ENCODE measurements at regions not wholly inside any gene's neighbourhood (a gene's known extent, or its start where the extent isn't known, plus 50 kb on each side); places are given as distances from the start of the nearest gene placed in this dataset.

DNA sequence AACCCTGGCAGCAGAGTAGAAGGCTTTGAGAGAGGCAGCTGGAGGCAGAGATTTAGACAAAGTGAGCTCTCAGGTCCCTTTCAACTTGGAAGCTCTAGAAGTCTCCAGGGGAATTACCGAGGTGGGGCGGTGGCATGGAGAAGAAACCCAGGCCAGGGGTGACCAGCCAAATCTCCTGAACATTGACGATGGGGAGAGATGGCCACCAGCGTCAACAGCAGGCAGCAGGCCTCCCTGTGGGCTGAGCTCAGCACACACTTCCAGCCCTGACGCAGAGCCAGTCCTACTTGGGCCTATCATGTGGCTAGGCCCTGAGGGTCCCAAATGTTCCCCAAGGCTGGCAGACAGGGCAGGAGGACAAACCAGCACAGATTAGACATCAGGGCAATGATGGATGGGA, 187.8 kb downstream of the BCOR start:
- no TSS peak for BruUV-seq (replicated peaks)
- H3K9me3 ChIP-seq (ENCODE audit: low read length), result no peaks in the 10 kb centered on the region

DNA sequence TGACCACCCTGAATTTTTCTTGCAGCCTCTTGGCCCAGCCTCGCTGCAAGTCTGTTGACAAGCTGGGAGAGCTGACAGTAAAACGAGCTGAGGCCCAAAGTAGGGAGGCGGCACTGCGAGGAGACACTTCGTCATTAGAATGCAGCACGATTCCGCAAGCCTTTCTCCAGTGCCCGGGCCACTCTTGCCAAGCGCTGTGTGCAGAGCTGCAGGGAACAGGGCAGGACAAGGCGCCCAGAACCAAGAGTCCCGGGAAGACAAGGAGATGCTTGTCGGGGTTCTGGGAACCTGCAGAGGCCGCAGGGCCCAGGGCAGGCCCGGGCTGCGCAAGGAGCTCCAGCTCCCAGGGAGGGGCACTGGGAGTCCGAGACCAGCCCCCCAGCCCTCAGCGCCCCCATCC, 187.1 kb downstream of the BCOR start:
- no TSS peak for BruUV-seq (replicated peaks)
- no peak overlapping the region for H3K27ac ChIP-seq (ENCODE audit: low read length)
- H2AFZ ChIP-seq (ENCODE audit: low read length), result no peak overlapping the region
- CTCF ChIA-PET, result no interaction called here
- peaks cover 36% of the 10 kb centered on the region for H3K4me1 ChIP-seq (ENCODE audit: insufficient read depth, low read length)
- DNase-seq (no peak), ATAC-seq (no peak)
- intact Hi-C loops (cut with micrococcal nuclease), result no loop called here
- H3F3A ChIP-seq (ENCODE audit: low read length, unreplicated experiment), result no peaks in the 10 kb centered on the region
- H3K27me3 ChIP-seq (ENCODE audit: low read length), result no peaks in the 10 kb centered on the region
- H3K9ac ChIP-seq (ENCODE audit: low read length), result no peak overlapping the region
- TF ChIP-seq EZH2phosphoT487 (IDR thresholded peaks at IDR 0.05; ENCODE audit: borderline replicate concordance, low read length) (no peak), EZH2 (IDR thresholded peaks at IDR 0.05; ENCODE audit: low read length, unreplicated experiment) (no peak)
- TF ChIP-seq, protein P1, sequence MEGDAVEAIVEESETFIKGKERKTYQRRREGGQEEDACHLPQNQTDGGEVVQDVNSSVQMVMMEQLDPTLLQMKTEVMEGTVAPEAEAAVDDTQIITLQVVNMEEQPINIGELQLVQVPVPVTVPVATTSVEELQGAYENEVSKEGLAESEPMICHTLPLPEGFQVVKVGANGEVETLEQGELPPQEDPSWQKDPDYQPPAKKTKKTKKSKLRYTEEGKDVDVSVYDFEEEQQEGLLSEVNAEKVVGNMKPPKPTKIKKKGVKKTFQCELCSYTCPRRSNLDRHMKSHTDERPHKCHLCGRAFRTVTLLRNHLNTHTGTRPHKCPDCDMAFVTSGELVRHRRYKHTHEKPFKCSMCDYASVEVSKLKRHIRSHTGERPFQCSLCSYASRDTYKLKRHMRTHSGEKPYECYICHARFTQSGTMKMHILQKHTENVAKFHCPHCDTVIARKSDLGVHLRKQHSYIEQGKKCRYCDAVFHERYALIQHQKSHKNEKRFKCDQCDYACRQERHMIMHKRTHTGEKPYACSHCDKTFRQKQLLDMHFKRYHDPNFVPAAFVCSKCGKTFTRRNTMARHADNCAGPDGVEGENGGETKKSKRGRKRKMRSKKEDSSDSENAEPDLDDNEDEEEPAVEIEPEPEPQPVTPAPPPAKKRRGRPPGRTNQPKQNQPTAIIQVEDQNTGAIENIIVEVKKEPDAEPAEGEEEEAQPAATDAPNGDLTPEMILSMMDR (conservative IDR thresholded peaks at IDR 0.05; ENCODE audit: low read depth, low read length), result no peak
- no peaks in the 10 kb centered on the region for H3K9me3 ChIP-seq (ENCODE audit: low read length)
- H3K4me3 ChIP-seq (ENCODE audit: low read length), result no peak overlapping the region
- H3K79me2 ChIP-seq (ENCODE audit: low read length), result no peaks in the 10 kb centered on the region
- no peaks in the 10 kb centered on the region for H3K9me2 ChIP-seq (replicated peaks; ENCODE audit: low read length)
- no peak overlapping the region for H3K4me2 ChIP-seq (ENCODE audit: low read length)
- POLR2A ChIA-PET (ENCODE audit: unreplicated experiment), result no interaction called here
- no peaks in the 10 kb centered on the region for H3K36me3 ChIP-seq (ENCODE audit: low read depth, low read length)
- H4K20me1 ChIP-seq (ENCODE audit: low read length), result no peaks in the 10 kb centered on the region

More for the DNA sequence above, 187.8 kb downstream of the BCOR start:
- intact Hi-C loops (cut with micrococcal nuclease), result loop anchor here (5.0 kb wide), 1 partner anchor 42 kb away; no protein-coding TSS in a partner anchor
- DNase-seq (no peak), ATAC-seq (no peak)
- TF ChIP-seq EZH2phosphoT487 (IDR thresholded peaks at IDR 0.05; ENCODE audit: borderline replicate concordance, low read length) (no peak), EZH2 (IDR thresholded peaks at IDR 0.05; ENCODE audit: low read length, unreplicated experiment) (no peak)
- TF ChIP-seq, protein P1 (conservative IDR thresholded peaks at IDR 0.05; ENCODE audit: low read depth, low read length), result no peak
- Histone ChIP-seq H3K9ac (ENCODE audit: low read length) (no peak overlapping the region), H3K36me3 (ENCODE audit: low read depth, low read length) (no peaks in the 10 kb centered on the region), H3F3A (ENCODE audit: low read length, unreplicated experiment) (no peaks in the 10 kb centered on the region), H3K4me2 (ENCODE audit: low read length) (no peak overlapping the region), H3K79me2 (ENCODE audit: low read length) (no peaks in the 10 kb centered on the region), H3K4me3 (ENCODE audit: low read length) (no peak overlapping the region), H3K27ac (ENCODE audit: low read length) (no peak overlapping the region), H4K20me1 (ENCODE audit: low read length) (no peaks in the 10 kb centered on the region), H3K9me2 (replicated peaks; ENCODE audit: low read length) (no peaks in the 10 kb centered on the region), H3K27me3 (ENCODE audit: low read length) (no peaks in the 10 kb centered on the region), H2AFZ (ENCODE audit: low read length) (no peak overlapping the region), H3K4me1 (ENCODE audit: insufficient read depth, low read length) (peaks cover 43% of the 10 kb centered on the region)
- ChIA-PET POLR2A (ENCODE audit: unreplicated experiment) (no interaction called here), CTCF (no interaction called here)

DNA sequence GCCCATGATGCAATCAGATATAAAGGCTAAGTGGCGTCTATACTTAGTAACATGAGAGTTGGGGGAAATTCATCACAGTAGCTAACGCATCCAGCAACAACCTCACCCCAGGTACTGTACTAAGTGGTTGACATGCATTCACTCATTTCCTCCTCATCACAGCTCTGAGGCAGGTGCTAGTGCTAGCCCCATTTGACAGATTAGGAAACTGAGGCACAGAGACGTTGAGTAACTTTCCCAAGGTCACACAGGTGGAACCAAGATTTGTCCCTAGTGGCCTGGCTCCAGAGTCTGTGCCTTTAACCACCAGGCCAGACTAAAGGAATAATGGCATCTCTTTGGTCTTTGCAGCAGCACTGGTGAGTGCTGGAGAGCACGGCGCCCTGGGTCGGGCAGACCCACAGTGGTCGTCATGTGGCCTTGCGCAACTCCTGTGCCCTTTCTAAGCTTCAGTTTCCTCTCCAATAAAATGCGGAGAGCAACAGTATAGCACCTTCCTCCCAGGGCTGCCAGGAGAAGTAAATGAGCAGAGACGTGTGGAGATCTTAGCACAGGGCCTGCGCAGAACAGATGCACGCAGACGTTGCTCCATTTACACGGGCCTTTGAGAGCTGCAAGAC, 186.4 kb downstream of the BCOR start:
- CTCF ChIA-PET, result no interaction called here

More for the DNA sequence above, 186.4 kb downstream of the BCOR start:
- ATAC-seq, result no peak
- DNase-seq, result no peak
- no peaks in the 10 kb centered on the region for H3K9me2 ChIP-seq (replicated peaks; ENCODE audit: low read length)
- H3F3A ChIP-seq (ENCODE audit: low read length, unreplicated experiment), result no peaks in the 10 kb centered on the region
- H3K4me2 ChIP-seq (ENCODE audit: low read length), result no peak overlapping the region
- POLR2A ChIA-PET (ENCODE audit: unreplicated experiment), result no interaction called here
- H3K4me3 ChIP-seq (ENCODE audit: low read length), result no peak overlapping the region
- no peak for TF ChIP-seq EZH2phosphoT487 (IDR thresholded peaks at IDR 0.05; ENCODE audit: borderline replicate concordance, low read length)
- TF ChIP-seq, protein P1 (conservative IDR thresholded peaks at IDR 0.05; ENCODE audit: low read depth, low read length), result no peak
- no peak for TF ChIP-seq EZH2 (IDR thresholded peaks at IDR 0.05; ENCODE audit: low read length, unreplicated experiment)
- H3K9ac ChIP-seq (ENCODE audit: low read length), result no peak overlapping the region
- no peak overlapping the region for H2AFZ ChIP-seq (ENCODE audit: low read length)
- H4K20me1 ChIP-seq (ENCODE audit: low read length), result no peaks in the 10 kb centered on the region
- no peaks in the 10 kb centered on the region for H3K79me2 ChIP-seq (ENCODE audit: low read length)
- intact Hi-C loops (cut with micrococcal nuclease), result no loop called here
- H3K4me1 ChIP-seq (ENCODE audit: insufficient read depth, low read length), result peaks cover 29% of the 10 kb centered on the region
- no TSS peak for BruUV-seq (replicated peaks)
- H3K9me3 ChIP-seq (ENCODE audit: low read length), result no peaks in the 10 kb centered on the region
- H3K27ac ChIP-seq (ENCODE audit: low read length), result no peak overlapping the region
- H3K27me3 ChIP-seq (ENCODE audit: low read length), result no peaks in the 10 kb centered on the region
- H3K36me3 ChIP-seq (ENCODE audit: low read depth, low read length), result no peaks in the 10 kb centered on the region
